H9 (cell line): ENCODE measurements at regions not wholly inside any gene's neighbourhood (a gene's known extent, or its start where the extent isn't known, plus 50 kb on each side); places are given as distances from the start of the nearest gene placed in this dataset.

Experiments used
- DNase-seq: peaks from one replicate; pipeline ENCODE4 v3.0.0-alpha.2; 2017
- H2AFZ ChIP-seq: one replicate; pipeline ENCODE4 v1.6.1; 2013; ENCODE audit warnings: mild to moderate bottlenecking, low read length, control low read depth, moderate library complexity
- H2AK5ac ChIP-seq: 2 replicates; pipeline ENCODE4 v1.6.1; 2013; ENCODE audit warnings: low read length, control low read depth, mixed read lengths; ENCODE audit not compliant: insufficient read length
- H2BK120ac ChIP-seq: one replicate; pipeline ENCODE4 v1.6.1; 2013; ENCODE audit warnings: low read depth, mild to moderate bottlenecking, low read length, control low read depth, inconsistent platforms; ENCODE audit not compliant: poor library complexity, severe bottlenecking
- H2BK12ac ChIP-seq: 2 replicates; pipeline ENCODE4 v1.6.1; 2013; ENCODE audit warnings: low read length, control low read depth, mixed read lengths, low read depth; ENCODE audit not compliant: insufficient read length
- H2BK15ac ChIP-seq: 2 replicates; pipeline ENCODE4 v1.6.1; 2013; ENCODE audit warnings: low read depth, low read length, control low read depth
- H2BK20ac ChIP-seq: one replicate; pipeline ENCODE4 v1.6.1; 2013; ENCODE audit warnings: low read depth, mild to moderate bottlenecking, low read length, control low read depth, inconsistent platforms; ENCODE audit not compliant: poor library complexity, severe bottlenecking
- H2BK5ac ChIP-seq: 2 replicates; pipeline ENCODE4 v1.6.1; 2013; ENCODE audit warnings: low read length, control low read depth, mixed read lengths; ENCODE audit not compliant: insufficient read length
- H3K14ac ChIP-seq: 2 replicates; pipeline ENCODE4 v1.6.1; 2013; ENCODE audit warnings: low read length, control low read depth; ENCODE audit not compliant: insufficient read depth
- H3K18ac ChIP-seq: 2 replicates; pipeline ENCODE4 v1.6.1; 2013; ENCODE audit warnings: low read depth, mild to moderate bottlenecking, mixed read lengths, low read length, control low read depth; ENCODE audit not compliant: insufficient read length
- H3K23ac ChIP-seq: 2 replicates; pipeline ENCODE4 v1.6.1; 2013; ENCODE audit warnings: low read length, control low read depth, mixed read lengths, low read depth; ENCODE audit not compliant: insufficient read length
- H3K23me2 ChIP-seq: 2 replicates; pipeline ENCODE4 v1.6.1; 2013; ENCODE audit warnings: low read depth, mild to moderate bottlenecking, mixed read lengths, low read length, control low read depth; ENCODE audit not compliant: insufficient read length, poor library complexity, severe bottlenecking
- H3K27ac ChIP-seq: 2 replicates; pipeline ENCODE4 v1.5.1; 2013; ENCODE audit warnings: low read length, control low read depth, mixed read lengths, low read depth; ENCODE audit not compliant: insufficient read length
- H3K27me3 ChIP-seq: 2 replicates; pipeline ENCODE4 v1.6.1; 2013; ENCODE audit warnings: low read length, control low read depth, inconsistent platforms; ENCODE audit not compliant: insufficient read depth
- H3K4ac ChIP-seq: 2 replicates; pipeline ENCODE4 v1.6.1; 2013; ENCODE audit warnings: low read depth, mild to moderate bottlenecking, control low read depth, inconsistent platforms, low read length, moderate library complexity
- H3K4me1 ChIP-seq: 2 replicates; pipeline ENCODE4 v1.6.1; 2013; ENCODE audit warnings: low read length, control low read depth, inconsistent platforms; ENCODE audit not compliant: insufficient read depth
- H3K4me2 ChIP-seq: 2 replicates; pipeline ENCODE4 v1.6.1; 2013; ENCODE audit warnings: low read length, control low read depth, mixed read lengths; ENCODE audit not compliant: insufficient read length, insufficient read depth
- H3K56ac ChIP-seq: 2 replicates; pipeline ENCODE4 v1.6.1; 2013; ENCODE audit warnings: low read depth, mild to moderate bottlenecking, mixed read lengths, low read length, control low read depth; ENCODE audit not compliant: insufficient read length
- H3K79me1 ChIP-seq: 2 replicates; pipeline ENCODE4 v1.6.1; 2013; ENCODE audit warnings: low read depth, mild to moderate bottlenecking, moderate library complexity, low read length, control low read depth, inconsistent platforms; ENCODE audit not compliant: insufficient read depth, poor library complexity, severe bottlenecking
- H3K79me2 ChIP-seq: 2 replicates; pipeline ENCODE4 v1.6.1; 2013; ENCODE audit warnings: low read length, control low read depth, inconsistent platforms; ENCODE audit not compliant: insufficient read depth
- H3K9ac ChIP-seq: 2 replicates; pipeline ENCODE4 v1.6.1; 2013; ENCODE audit warnings: low read length, control low read depth, mixed read lengths; ENCODE audit not compliant: insufficient read length; ENCODE audit errors: extremely low read depth
- H3K9me3 ChIP-seq: one replicate; pipeline ENCODE4 v1.6.1; 2013; ENCODE audit warnings: low read depth, low read length, inconsistent platforms; ENCODE audit not compliant: control insufficient read depth
- H3T11ph ChIP-seq: one replicate; pipeline ENCODE4 v1.6.1; 2013; ENCODE audit warnings: mild to moderate bottlenecking, low read length, control low read depth, inconsistent platforms
- H4K20me1 ChIP-seq: one replicate; pipeline ENCODE4 v1.6.1; 2013; ENCODE audit not compliant: control insufficient read depth, insufficient read length, insufficient read depth
- H4K5ac ChIP-seq: 2 replicates; pipeline ENCODE4 v1.6.1; 2013; ENCODE audit warnings: low read depth, mild to moderate bottlenecking, mixed read lengths, low read length, control low read depth; ENCODE audit not compliant: insufficient read length
- H4K8ac ChIP-seq: replicated peaks from 2 replicates; pipeline ENCODE4 v1.6.1; 2013; ENCODE audit warnings: low read length, control low read depth, mixed read lengths, low read depth; ENCODE audit not compliant: insufficient read length
- H4K91ac ChIP-seq: 2 replicates; pipeline ENCODE4 v1.6.1; 2013; ENCODE audit warnings: low read depth, mild to moderate bottlenecking, moderate library complexity, mixed read lengths, low read length, control low read depth; ENCODE audit not compliant: insufficient read length
- H3K27ac Mint-ChIP-seq, 3 experiments: 2 replicates in 2 of 3; 3 replicates in 1 of 3; pipeline ENCODE4 v1.8.0; 2020 to 2021; ENCODE audit warnings: mixed read lengths in 3 of 3, mild to moderate bottlenecking in 1 of 3, moderate library complexity in 1 of 3
- H3K27me3 Mint-ChIP-seq: 2 replicates; pipeline ENCODE4 v1.8.0; 2021; ENCODE audit warnings: low read depth, mild to moderate bottlenecking, moderate library complexity, mixed read lengths
- H3K36me3 Mint-ChIP-seq, 3 experiments: 2 replicates in 2 of 3; 3 replicates in 1 of 3; pipeline ENCODE4 v1.8.0; 2020 to 2021; ENCODE audit warnings: low read depth in 3 of 3, mixed read lengths in 3 of 3; ENCODE audit not compliant: insufficient read depth in 1 of 3
- H3K4me1 Mint-ChIP-seq, 2 experiments: 2 replicates each; pipeline ENCODE4 v1.8.0; 2020; ENCODE audit warnings: mixed read lengths in 2 of 2
- H3K4me3 Mint-ChIP-seq, 2 experiments: 2 replicates in 1 of 2; 3 replicates in 1 of 2; pipeline ENCODE4 v1.8.0; 2020 to 2021; ENCODE audit warnings: mild to moderate bottlenecking in 2 of 2, mixed read lengths in 2 of 2, moderate library complexity in 1 of 2
- H3K9me3 Mint-ChIP-seq, 2 experiments: 2 replicates in 1 of 2; 3 replicates in 1 of 2; pipeline ENCODE4 v1.8.0; 2020; ENCODE audit warnings: mild to moderate bottlenecking in 2 of 2, mixed read lengths in 2 of 2, moderate library complexity in 1 of 2
- WGBS: extraction: QIAGEN DNeasy Blood & Tissue Kit; methylation state at CpG from one replicate; pipeline ENCODE4 v1.1.7; 2013; ENCODE audit warnings: missing lambda C conversion rate, low lambda C conversion rate, mixed read lengths; ENCODE audit not compliant: insufficient read length; ENCODE audit errors: extremely low coverage; 5-methylcytosine and 5-hydroxymethylcytosine counted together
- TF ChIP-seq, protein P1 (sequence below): fragments of 200-600 bp; sonication (generic); conservative IDR thresholded peaks from 3 replicates; pipeline ENCODE4 v1.8.0; 2021; ENCODE audit warnings: antibody characterized with exemption, mild to moderate bottlenecking

DNA sequence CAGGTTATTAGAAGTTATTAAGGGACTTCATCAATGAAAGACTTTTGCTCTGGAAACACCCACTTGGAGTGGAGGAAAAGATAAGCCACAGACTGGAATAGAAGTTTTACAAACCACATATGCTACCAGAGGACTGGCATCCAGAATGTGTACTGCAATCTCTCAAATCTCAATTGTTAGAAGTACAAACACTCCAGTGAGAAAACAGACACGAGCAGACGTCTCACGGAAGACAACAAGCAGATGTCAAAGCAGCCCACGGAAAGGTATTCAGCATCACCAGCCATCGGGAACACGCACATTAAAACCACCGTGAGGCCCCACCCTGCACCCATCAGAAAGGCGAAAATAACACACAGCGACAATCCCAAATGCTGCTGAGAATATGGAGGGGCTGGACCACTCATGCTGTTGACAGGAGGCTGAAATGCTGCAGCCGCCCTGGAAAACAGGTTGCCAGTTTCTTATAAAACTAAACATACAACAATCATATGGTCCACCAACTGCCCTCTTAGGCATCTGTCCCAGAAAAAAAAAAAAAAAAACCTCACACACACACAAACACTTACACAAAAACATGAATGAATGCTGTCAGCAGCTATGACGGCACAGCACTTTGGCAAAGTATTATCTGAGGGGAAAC is 131.9 kb upstream of the SFSWAP start:
- H2BK12ac ChIP-seq, result no peak overlapping the region
- no peaks in the 10 kb centered on the region for H3K27me3 ChIP-seq
- no peak overlapping the region for H2AFZ ChIP-seq
- H3K79me2 ChIP-seq, result no peaks in the 10 kb centered on the region
- no peak overlapping the region for H4K8ac ChIP-seq
- H3K79me1 ChIP-seq, result no peaks in the 10 kb centered on the region
- H3K36me3 Mint-ChIP-seq, result peaks cover 0 to 7% (median 0%) of the 10 kb centered on the region in 3 experiments; a peak in 3 of 7 replicates
- no peak overlapping the region for H3K23ac ChIP-seq
- H3T11ph ChIP-seq, result no peak overlapping the region
- H2BK120ac ChIP-seq, result no peak overlapping the region
- H3K4me2 ChIP-seq, result no peak overlapping the region
- TF ChIP-seq, protein P1, sequence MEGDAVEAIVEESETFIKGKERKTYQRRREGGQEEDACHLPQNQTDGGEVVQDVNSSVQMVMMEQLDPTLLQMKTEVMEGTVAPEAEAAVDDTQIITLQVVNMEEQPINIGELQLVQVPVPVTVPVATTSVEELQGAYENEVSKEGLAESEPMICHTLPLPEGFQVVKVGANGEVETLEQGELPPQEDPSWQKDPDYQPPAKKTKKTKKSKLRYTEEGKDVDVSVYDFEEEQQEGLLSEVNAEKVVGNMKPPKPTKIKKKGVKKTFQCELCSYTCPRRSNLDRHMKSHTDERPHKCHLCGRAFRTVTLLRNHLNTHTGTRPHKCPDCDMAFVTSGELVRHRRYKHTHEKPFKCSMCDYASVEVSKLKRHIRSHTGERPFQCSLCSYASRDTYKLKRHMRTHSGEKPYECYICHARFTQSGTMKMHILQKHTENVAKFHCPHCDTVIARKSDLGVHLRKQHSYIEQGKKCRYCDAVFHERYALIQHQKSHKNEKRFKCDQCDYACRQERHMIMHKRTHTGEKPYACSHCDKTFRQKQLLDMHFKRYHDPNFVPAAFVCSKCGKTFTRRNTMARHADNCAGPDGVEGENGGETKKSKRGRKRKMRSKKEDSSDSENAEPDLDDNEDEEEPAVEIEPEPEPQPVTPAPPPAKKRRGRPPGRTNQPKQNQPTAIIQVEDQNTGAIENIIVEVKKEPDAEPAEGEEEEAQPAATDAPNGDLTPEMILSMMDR, result no peak
- no peak for DNase-seq
- H4K91ac ChIP-seq, result no peak overlapping the region
- H2BK5ac ChIP-seq, result no peak overlapping the region
- peaks cover 5 to 11% of the 10 kb centered on the region in 2 experiments for H3K4me1 Mint-ChIP-seq
- H3K9me3 ChIP-seq, result no peaks in the 10 kb centered on the region
- H4K20me1 ChIP-seq, result peaks cover 3% of the 10 kb centered on the region
- H2BK20ac ChIP-seq, result no peak overlapping the region
- no peak overlapping the region for H3K4ac ChIP-seq
- H3K27ac ChIP-seq, result no peak overlapping the region
- no peak overlapping the region for H3K4me3 Mint-ChIP-seq
- H3K9ac ChIP-seq, result no peak overlapping the region
- no peak overlapping the region for H2AK5ac ChIP-seq
- no peak overlapping the region for H4K5ac ChIP-seq
- H3K27ac Mint-ChIP-seq, result no peak overlapping the region
- no peak overlapping the region for H3K18ac ChIP-seq
- H3K9me3 Mint-ChIP-seq, result peaks cover 10 to 13% of the 10 kb centered on the region in 2 experiments; a peak in 4 of 5 replicates
- no peak overlapping the region for H3K14ac ChIP-seq
- H3K27me3 Mint-ChIP-seq, result peaks cover 25% of the 10 kb centered on the region
- no peak overlapping the region for H3K56ac ChIP-seq
- no CpG with 5 or more reads among the region's 11 CpGs for WGBS
- no peaks in the 10 kb centered on the region for H3K4me1 ChIP-seq
- H2BK15ac ChIP-seq, result no peak overlapping the region
- H3K23me2 ChIP-seq, result no peaks in the 10 kb centered on the region
